LNCaP clone FGC (cell line): ENCODE measurements at regions not wholly inside any gene's neighbourhood (a gene's known extent, or its start where the extent isn't known, plus 50 kb on each side); places are given as distances from the start of the nearest gene placed in this dataset.
A peak's percentile ranks its signal among the peaks of the same experiment; 100 is the strongest.

Experiments used
- DNase-seq: peaks from one replicate; pipeline ENCODE4 v3.0.0-alpha.2; 2011; ENCODE audit warnings: low read depth
- H3K4me3 ChIP-seq: 2 replicates; pipeline ENCODE4 v1.5.1; 2011; ENCODE audit warnings: mild to moderate bottlenecking, low read depth, low read length, control low read depth
- CTCF ChIP-seq: IDR thresholded peaks from 2 replicates; pipeline ENCODE4 v1.5.1; 2012; ENCODE audit warnings: mild to moderate bottlenecking; ENCODE audit not compliant: control insufficient read depth, insufficient read depth; ENCODE audit errors: extremely low read depth

GRCh38 chr15:31563421-31563820 is 236.8 kb downstream of the KLF13 start:
- H3K4me3 ChIP-seq: no peak overlapping the region
- TF ChIP-seq CTCF: no peak
- no peak for DNase-seq

- no peak overlapping the region for H3K4me3 ChIP-seq
- no peak for DNase-seq
- TF ChIP-seq CTCF: no peak
Observed at GRCh38 chr15:31567861-31568260, 241.2 kb downstream of the KLF13 start.

- no peak overlapping the region for H3K4me3 ChIP-seq
- no peak for DNase-seq
- no peak for TF ChIP-seq CTCF
Observed at GRCh38 chr15:31569836-31570235, 243.2 kb downstream of the KLF13 start.

- DNase-seq: no peak
- H3K4me3 ChIP-seq: no peak overlapping the region
- TF ChIP-seq CTCF: no peak
Observed at GRCh38 chr15:31570591-31570990, 244.0 kb downstream of the KLF13 start.

GRCh38 chr15:31571676-31572075 is 245.0 kb downstream of the KLF13 start:
- no peak overlapping the region for H3K4me3 ChIP-seq
- DNase-seq: no peak
- TF ChIP-seq CTCF: peak; percentile 39

GRCh38 chr15:31573759-31574158 is 247.1 kb downstream of the KLF13 start:
- no peak for TF ChIP-seq CTCF
- H3K4me3 ChIP-seq: no peak overlapping the region
- no peak for DNase-seq

- no peak for TF ChIP-seq CTCF
- DNase-seq: no peak
- no peak overlapping the region for H3K4me3 ChIP-seq
Observed at GRCh38 chr15:31574766-31575165, 248.1 kb downstream of the KLF13 start.
